ENCODE measurements at regions not wholly inside any gene's neighbourhood (a gene's known extent, or its start where the extent isn't known, plus 50 kb on each side); places are given as distances from the start of the nearest gene placed in this dataset.

DNA sequence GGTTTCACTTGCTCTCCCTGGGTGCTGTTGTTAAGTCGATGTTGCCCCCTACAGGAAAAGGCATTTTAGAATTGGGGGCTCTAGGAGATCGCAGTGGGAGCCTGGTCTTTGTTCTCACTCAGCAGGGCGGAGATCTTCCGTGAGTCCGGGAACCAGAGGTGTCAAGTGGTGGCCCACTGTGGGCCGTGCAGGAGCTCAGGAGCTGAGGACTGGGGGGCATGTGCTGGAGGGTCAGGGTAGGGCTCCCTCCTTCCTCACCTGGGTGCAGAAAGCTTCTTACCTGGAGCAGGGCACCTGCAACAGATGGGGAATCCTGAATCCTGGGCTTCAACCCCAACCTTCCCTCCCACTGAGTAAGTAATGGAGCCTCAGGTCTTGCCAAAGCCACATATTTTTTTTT lies 392.7 kb downstream of the NPHP4 start:
- Histone ChIP-seq H3K27ac (no peak overlapping the region), H3K9me3 (no peaks in the 10 kb centered on the region), H3K27me3 (peaks cover 0 to 39% (median 19%) of the 10 kb centered on the region in 7 donors), H3K36me3 (no peaks in the 10 kb centered on the region), H3K4me3 (no peak overlapping the region), H3K4me1 (peaks cover 0 to 6% (median 0%) of the 10 kb centered on the region in 9 donors)
- 60 to 67% methylated on average over 6 of the region's 6 CpGs for WGBS, 2 donors
- intact Hi-C loops (cut with DNase I), result no loop called here
- DNase-seq (no peak), ATAC-seq (no peak)
- TF ChIP-seq, protein P1, sequence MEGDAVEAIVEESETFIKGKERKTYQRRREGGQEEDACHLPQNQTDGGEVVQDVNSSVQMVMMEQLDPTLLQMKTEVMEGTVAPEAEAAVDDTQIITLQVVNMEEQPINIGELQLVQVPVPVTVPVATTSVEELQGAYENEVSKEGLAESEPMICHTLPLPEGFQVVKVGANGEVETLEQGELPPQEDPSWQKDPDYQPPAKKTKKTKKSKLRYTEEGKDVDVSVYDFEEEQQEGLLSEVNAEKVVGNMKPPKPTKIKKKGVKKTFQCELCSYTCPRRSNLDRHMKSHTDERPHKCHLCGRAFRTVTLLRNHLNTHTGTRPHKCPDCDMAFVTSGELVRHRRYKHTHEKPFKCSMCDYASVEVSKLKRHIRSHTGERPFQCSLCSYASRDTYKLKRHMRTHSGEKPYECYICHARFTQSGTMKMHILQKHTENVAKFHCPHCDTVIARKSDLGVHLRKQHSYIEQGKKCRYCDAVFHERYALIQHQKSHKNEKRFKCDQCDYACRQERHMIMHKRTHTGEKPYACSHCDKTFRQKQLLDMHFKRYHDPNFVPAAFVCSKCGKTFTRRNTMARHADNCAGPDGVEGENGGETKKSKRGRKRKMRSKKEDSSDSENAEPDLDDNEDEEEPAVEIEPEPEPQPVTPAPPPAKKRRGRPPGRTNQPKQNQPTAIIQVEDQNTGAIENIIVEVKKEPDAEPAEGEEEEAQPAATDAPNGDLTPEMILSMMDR (IDR thresholded peaks at IDR 0.05), result no peak

GRCh38 chr1:5598824-5599395 lies 393.3 kb downstream of the NPHP4 start:
- DNase-seq (no peak), ATAC-seq (no peak)
- intact Hi-C loops (cut with DNase I), result no loop called here
- Histone ChIP-seq H3K27ac (no peak overlapping the region), H3K36me3 (no peaks in the 10 kb centered on the region), H3K4me1 (peaks cover 0 to 6% (median 0%) of the 10 kb centered on the region in 9 donors), H3K27me3 (peaks cover 0 to 38% (median 19%) of the 10 kb centered on the region in 7 donors), H3K4me3 (no peak overlapping the region), H3K9me3 (no peaks in the 10 kb centered on the region)
- 63 to 69% methylated on average over 10 of the region's 10 CpGs for WGBS, 2 donors
- TF ChIP-seq, protein P1 (IDR thresholded peaks at IDR 0.05), result peak in 1 of 9 donors; percentile 0

DNA sequence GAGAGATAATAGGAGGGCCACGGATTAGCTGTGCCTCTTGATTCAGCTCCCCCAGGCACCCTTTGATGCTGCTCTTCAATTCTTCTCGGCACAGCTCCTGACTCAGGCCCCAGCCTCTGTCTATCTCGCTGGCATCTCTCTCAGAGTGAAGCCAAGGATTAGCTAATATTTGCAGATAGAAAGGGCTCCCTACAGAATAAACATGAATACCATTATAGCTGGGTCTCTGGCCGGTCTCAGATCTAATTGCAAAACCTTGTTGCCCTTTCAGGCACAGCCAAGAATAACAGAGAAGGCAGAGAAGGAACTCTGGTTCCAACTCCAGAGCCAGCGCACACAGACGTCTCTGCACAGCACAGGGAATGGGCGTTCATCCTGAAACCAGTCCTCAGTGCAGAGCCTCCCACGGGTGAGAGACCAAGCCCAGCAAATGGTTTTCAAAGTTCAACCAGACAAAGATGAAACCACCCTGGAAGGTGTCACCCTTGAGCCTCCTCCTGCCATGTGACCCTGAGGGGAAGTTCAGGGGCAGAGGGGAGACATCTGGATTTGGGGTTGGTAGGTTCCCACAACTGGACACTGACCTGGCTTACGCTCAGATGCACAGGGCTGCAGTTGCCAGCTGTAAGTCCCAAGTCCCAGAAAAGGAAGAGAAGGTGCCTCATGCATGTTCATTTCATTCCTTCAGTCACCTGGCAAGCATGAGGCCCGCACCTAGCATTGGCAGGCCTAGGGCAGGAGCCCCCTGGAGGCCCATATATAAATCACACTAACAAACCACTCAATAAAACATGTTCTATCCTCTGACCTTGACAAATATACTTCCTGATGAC lies 394.0 kb downstream of the NPHP4 start:
- Histone ChIP-seq H3K36me3 (no peaks in the 10 kb centered on the region), H3K4me3 (no peak overlapping the region), H3K27me3 (peaks cover 0 to 41% (median 21%) of the 10 kb centered on the region in 7 donors), H3K27ac (no peak overlapping the region), H3K9me3 (no peaks in the 10 kb centered on the region), H3K4me1 (peaks cover 0 to 6% (median 0%) of the 10 kb centered on the region in 9 donors)
- TF ChIP-seq, protein P1 (IDR thresholded peaks at IDR 0.05), result peak in 1 of 9 donors; percentile 5
- intact Hi-C loops (cut with DNase I), result no loop called here
- ATAC-seq (peak in 4 of 8 donors; percentile 48 to 85 (median 57)), DNase-seq (no peak)
- WGBS, 2 donors, result 33 to 40% methylated on average over 10 of the region's 10 CpGs

DNA sequence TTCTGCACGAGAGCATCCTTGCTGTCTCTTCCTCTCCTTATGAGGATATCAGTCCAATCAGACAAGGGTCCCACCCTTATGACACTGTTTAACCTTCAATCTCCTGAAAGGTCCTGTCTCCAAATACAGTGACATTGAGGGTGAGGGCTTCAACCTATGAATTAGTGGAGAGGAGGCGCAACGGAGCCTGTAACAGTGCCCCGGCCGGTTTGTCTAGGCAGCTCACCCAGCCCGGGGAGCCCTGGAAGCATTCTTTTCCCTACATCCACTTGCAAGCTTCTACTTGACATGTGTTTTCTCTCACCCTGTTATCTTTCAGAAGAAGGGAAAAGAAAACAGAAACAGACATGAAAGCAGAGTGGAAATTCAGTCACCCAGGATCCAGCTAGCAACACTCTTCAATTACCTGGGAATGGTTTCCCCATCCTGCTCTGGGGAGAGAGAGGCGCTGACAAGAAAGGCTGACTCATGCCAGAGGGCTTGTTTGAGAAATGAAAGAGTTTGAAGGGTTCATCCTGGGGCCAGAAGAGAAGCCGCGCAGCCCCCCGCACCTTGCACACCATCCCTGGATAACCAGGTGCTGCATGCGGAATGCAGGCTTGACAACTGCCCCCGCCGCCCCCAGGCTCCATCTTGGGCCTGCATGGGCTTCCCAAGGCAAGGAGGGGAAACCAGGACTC lies 394.9 kb downstream of the NPHP4 start:
- Histone ChIP-seq H3K36me3 (no peaks in the 10 kb centered on the region), H3K4me3 (no peak overlapping the region), H3K9me3 (peaks cover 0 to 3% (median 0%) of the 10 kb centered on the region in 11 donors), H3K27me3 (peaks cover 0 to 39% (median 27%) of the 10 kb centered on the region in 7 donors), H3K27ac (no peak overlapping the region), H3K4me1 (peaks cover 0 to 6% (median 0%) of the 10 kb centered on the region in 9 donors)
- intact Hi-C loops (cut with DNase I), result no loop called here
- DNase-seq (no peak), ATAC-seq (no peak)
- 44 to 58% methylated on average over 13 of the region's 13 CpGs for WGBS, 2 donors
- TF ChIP-seq, protein P1 (IDR thresholded peaks at IDR 0.05), result no peak

All from heart right ventricle (tissue), 16 donors.